T-helper 2 cell treated with Interferon-gamma antibody and Interleukin-4, amounts not matched to agents 5 μg/mL and 100 μg/mL, for 36 hours (primary cell): ENCODE measurements at regions not wholly inside any gene's neighbourhood (a gene's known extent, or its start where the extent isn't known, plus 50 kb on each side); places are given as distances from the start of the nearest gene placed in this dataset.
"Not testable (repeated sequence)": the region's sequence is repeated elsewhere in the genome, so short reads cannot be mapped to it uniquely, and the experiment has no call there.

Experiments
- DNase-seq: peaks from one replicate; pipeline ENCODE4 v3.0.0; 2021; ENCODE audit warnings: low spot score
- H3K27ac Mint-ChIP-seq: one replicate; pipeline ENCODE4 v1.8.0; 2021; ENCODE audit warnings: mild to moderate bottlenecking, mixed read lengths
- H3K27me3 Mint-ChIP-seq: one replicate; pipeline ENCODE4 v1.8.0; 2021; ENCODE audit warnings: low read depth, mixed read lengths
- H3K36me3 Mint-ChIP-seq: one replicate; pipeline ENCODE4 v1.8.0; 2021; ENCODE audit warnings: low read depth, mixed read lengths
- H3K4me1 Mint-ChIP-seq: one replicate; pipeline ENCODE4 v1.8.0; 2021; ENCODE audit warnings: low read depth, mixed read lengths
- H3K4me3 Mint-ChIP-seq: one replicate; pipeline ENCODE4 v1.8.0; 2022; ENCODE audit warnings: mild to moderate bottlenecking, moderate library complexity, mixed read lengths
- H3K9me3 Mint-ChIP-seq: one replicate; pipeline ENCODE4 v1.8.0; 2021; ENCODE audit warnings: mixed read lengths

- H3K27ac Mint-ChIP-seq, result no peak overlapping the region
Measured at GRCh38 chr13:80685942-80686341, 345.0 kb upstream of the SPRY2 start.

GRCh38 chr13:80684217-80684991 lies 343.5 kb upstream of the SPRY2 start:
- Mint-ChIP-seq H3K27me3 (no peaks in the 10 kb centered on the region), H3K9me3 (peaks cover 5% of the 10 kb centered on the region)

More at GRCh38 chr13:80685942-80686341, 345.0 kb upstream of the SPRY2 start:
- Mint-ChIP-seq H3K9me3 (peaks cover 10% of the 10 kb centered on the region), H3K36me3 (no peaks in the 10 kb centered on the region), H3K27me3 (no peaks in the 10 kb centered on the region), H3K4me3 (no peak overlapping the region), H3K4me1 (no peaks in the 10 kb centered on the region)
- DNase-seq, result no peak

GRCh38 chr13:80680786-80681366 lies 339.9 kb upstream of the SPRY2 start:
- no peak overlapping the region for H3K27ac Mint-ChIP-seq
- no peak for DNase-seq
- H3K36me3 Mint-ChIP-seq, result no peaks in the 10 kb centered on the region
- peaks cover 9% of the 10 kb centered on the region for H3K9me3 Mint-ChIP-seq
- H3K4me1 Mint-ChIP-seq, result no peaks in the 10 kb centered on the region
- no peaks in the 10 kb centered on the region for H3K27me3 Mint-ChIP-seq
- no peak overlapping the region for H3K4me3 Mint-ChIP-seq

More at GRCh38 chr13:80684217-80684991, 343.5 kb upstream of the SPRY2 start:
- DNase-seq, result no peak
- Mint-ChIP-seq H3K36me3 (no peaks in the 10 kb centered on the region), H3K27ac (no peak overlapping the region), H3K4me3 (no peak overlapping the region), H3K4me1 (no peaks in the 10 kb centered on the region)

- Mint-ChIP-seq H3K4me3 (no peak overlapping the region), H3K36me3 (no peaks in the 10 kb centered on the region), H3K9me3 (peaks cover 9% of the 10 kb centered on the region), H3K27ac (no peak overlapping the region), H3K27me3 (no peaks in the 10 kb centered on the region), H3K4me1 (no peaks in the 10 kb centered on the region)
- DNase-seq, result no peak
Measured at GRCh38 chr13:80679423-80679822, 338.5 kb upstream of the SPRY2 start.

GRCh38 chr13:80677227-80677626 lies 336.3 kb upstream of the SPRY2 start:
- Mint-ChIP-seq H3K9me3 (peaks cover 24% of the 10 kb centered on the region), H3K27me3 (no peaks in the 10 kb centered on the region), H3K4me3 (no peak overlapping the region), H3K4me1 (no peaks in the 10 kb centered on the region), H3K36me3 (no peaks in the 10 kb centered on the region), H3K27ac (no peak overlapping the region)
- no peak for DNase-seq

GRCh38 chr13:80675442-80675841 lies 334.5 kb upstream of the SPRY2 start:
- not testable (repeated sequence) for DNase-seq, H3K27ac Mint-ChIP-seq, H3K36me3 Mint-ChIP-seq, H3K4me1 Mint-ChIP-seq, H3K4me3 Mint-ChIP-seq, H3K27me3 Mint-ChIP-seq
- H3K9me3 Mint-ChIP-seq, result peaks cover 25% of the 10 kb centered on the region

GRCh38 chr13:80671773-80672172 lies 330.8 kb upstream of the SPRY2 start:
- DNase-seq, result no peak
- Mint-ChIP-seq H3K27ac (no peak overlapping the region), H3K4me3 (no peak overlapping the region), H3K36me3 (no peaks in the 10 kb centered on the region), H3K9me3 (peaks cover 23% of the 10 kb centered on the region), H3K27me3 (no peaks in the 10 kb centered on the region), H3K4me1 (no peaks in the 10 kb centered on the region)

- Mint-ChIP-seq H3K27me3 (no peaks in the 10 kb centered on the region), H3K27ac (no peak overlapping the region), H3K36me3 (no peaks in the 10 kb centered on the region), H3K4me1 (no peaks in the 10 kb centered on the region), H3K4me3 (no peak overlapping the region), H3K9me3 (peaks cover 21% of the 10 kb centered on the region)
- DNase-seq, result no peak
Measured at GRCh38 chr13:80669112-80669511, 328.2 kb upstream of the SPRY2 start.

GRCh38 chr13:80668452-80668851 lies 327.5 kb upstream of the SPRY2 start:
- Mint-ChIP-seq H3K27ac (no peak overlapping the region), H3K4me3 (no peak overlapping the region), H3K4me1 (no peaks in the 10 kb centered on the region), H3K27me3 (no peaks in the 10 kb centered on the region), H3K36me3 (no peaks in the 10 kb centered on the region), H3K9me3 (peaks cover 16% of the 10 kb centered on the region)
- no peak for DNase-seq

- H3K27me3 Mint-ChIP-seq, result no peaks in the 10 kb centered on the region
- peaks cover 4% of the 10 kb centered on the region for H3K9me3 Mint-ChIP-seq
- H3K4me3 Mint-ChIP-seq, result no peak overlapping the region
- no peak for DNase-seq
- H3K27ac Mint-ChIP-seq, result no peak overlapping the region
- no peaks in the 10 kb centered on the region for H3K36me3 Mint-ChIP-seq
- no peaks in the 10 kb centered on the region for H3K4me1 Mint-ChIP-seq
Measured at GRCh38 chr13:80666782-80667552, 326.0 kb upstream of the SPRY2 start.

GRCh38 chr13:80665792-80666333 lies 324.9 kb upstream of the SPRY2 start:
- Mint-ChIP-seq H3K4me1 (no peaks in the 10 kb centered on the region), H3K9me3 (peaks cover 9% of the 10 kb centered on the region), H3K27ac (no peak overlapping the region), H3K27me3 (no peaks in the 10 kb centered on the region), H3K36me3 (no peaks in the 10 kb centered on the region), H3K4me3 (no peak overlapping the region)
- no peak for DNase-seq

- H3K27ac Mint-ChIP-seq, result no peak overlapping the region
- DNase-seq, result no peak
- H3K36me3 Mint-ChIP-seq, result no peaks in the 10 kb centered on the region
- H3K9me3 Mint-ChIP-seq, result peaks cover 9% of the 10 kb centered on the region
- no peaks in the 10 kb centered on the region for H3K27me3 Mint-ChIP-seq
- no peaks in the 10 kb centered on the region for H3K4me1 Mint-ChIP-seq
- no peak overlapping the region for H3K4me3 Mint-ChIP-seq
Measured at GRCh38 chr13:80664950-80665349, 324.0 kb upstream of the SPRY2 start.

- Mint-ChIP-seq H3K27ac (no peak overlapping the region), H3K27me3 (no peaks in the 10 kb centered on the region), H3K9me3 (peaks cover 10% of the 10 kb centered on the region), H3K4me3 (no peak overlapping the region), H3K4me1 (no peaks in the 10 kb centered on the region), H3K36me3 (no peaks in the 10 kb centered on the region)
- DNase-seq, result no peak
Measured at GRCh38 chr13:80663788-80664187, 322.9 kb upstream of the SPRY2 start.

- H3K36me3 Mint-ChIP-seq, result no peaks in the 10 kb centered on the region
- no peaks in the 10 kb centered on the region for H3K4me1 Mint-ChIP-seq
- no peak overlapping the region for H3K4me3 Mint-ChIP-seq
- peaks cover 36% of the 10 kb centered on the region for H3K9me3 Mint-ChIP-seq
- no peaks in the 10 kb centered on the region for H3K27me3 Mint-ChIP-seq
- no peak overlapping the region for H3K27ac Mint-ChIP-seq
- no peak for DNase-seq
Measured at GRCh38 chr13:80658705-80659104, 317.8 kb upstream of the SPRY2 start.
